Type B pancreatic cell (in vitro differentiated cells): ENCODE measurements at regions not wholly inside any gene's neighbourhood (a gene's known extent, or its start where the extent isn't known, plus 50 kb on each side); places are given as distances from the start of the nearest gene placed in this dataset.

Source experiments
- DNase-seq: peaks from one replicate; pipeline ENCODE4 v3.0.0; 2021; ENCODE audit warnings: mixed read lengths; ENCODE audit not compliant: unreplicated experiment; ENCODE audit errors: extremely low spot score
- H3K27ac Mint-ChIP-seq: 2 replicates; pipeline ENCODE4 v1.8.0; 2021; ENCODE audit warnings: mild to moderate bottlenecking, mixed read lengths
- H3K27me3 Mint-ChIP-seq: 2 replicates; pipeline ENCODE4 v1.8.0; 2021; ENCODE audit warnings: mixed read lengths
- H3K36me3 Mint-ChIP-seq: 2 replicates; pipeline ENCODE4 v1.8.0; 2021; ENCODE audit warnings: mixed read lengths
- H3K4me1 Mint-ChIP-seq: one replicate; pipeline ENCODE4 v1.8.0; 2021; ENCODE audit warnings: mixed read lengths; ENCODE audit not compliant: unreplicated experiment
- H3K4me3 Mint-ChIP-seq: 2 replicates; pipeline ENCODE4 v1.8.0; 2021; ENCODE audit warnings: mild to moderate bottlenecking, mixed read lengths
- H3K9me3 Mint-ChIP-seq: 2 replicates; pipeline ENCODE4 v1.8.0; 2021; ENCODE audit warnings: mixed read lengths
- TF ChIP-seq, protein P1 (sequence below): fragments of 200-600 bp; sonication (generic); conservative IDR thresholded peaks from 2 replicates; pipeline ENCODE4 v1.5.0; 2021; ENCODE audit warnings: antibody characterized with exemption, mild to moderate bottlenecking

GRCh38 chr5:166412191-166412590 lies 1879.3 kb upstream of the WWC1 start:
- no peak for DNase-seq

DNA sequence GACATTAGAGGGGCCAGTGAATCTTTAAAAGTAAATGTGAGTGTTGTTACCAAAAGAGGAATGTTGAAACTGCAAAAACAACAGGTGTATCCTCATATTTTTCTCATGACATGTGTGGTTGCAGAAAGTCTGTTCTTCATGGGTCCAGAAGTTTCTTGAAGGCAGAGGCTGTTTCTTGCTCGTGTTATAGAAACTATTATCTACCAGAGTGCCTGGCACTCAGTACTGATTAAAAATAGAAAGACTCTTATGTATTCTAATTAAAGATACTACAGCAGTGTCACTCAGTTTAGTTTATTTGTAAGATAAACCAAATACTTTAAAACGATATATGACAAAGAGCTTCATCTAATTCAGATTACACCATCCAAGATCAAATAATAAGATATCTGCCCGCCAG lies 1864.2 kb upstream of the WWC1 start:
- H3K27me3 Mint-ChIP-seq, result peaks cover 4% of the 10 kb centered on the region
- peaks cover 15% of the 10 kb centered on the region for H3K9me3 Mint-ChIP-seq
- no peak overlapping the region for H3K4me3 Mint-ChIP-seq
- TF ChIP-seq, protein P1, sequence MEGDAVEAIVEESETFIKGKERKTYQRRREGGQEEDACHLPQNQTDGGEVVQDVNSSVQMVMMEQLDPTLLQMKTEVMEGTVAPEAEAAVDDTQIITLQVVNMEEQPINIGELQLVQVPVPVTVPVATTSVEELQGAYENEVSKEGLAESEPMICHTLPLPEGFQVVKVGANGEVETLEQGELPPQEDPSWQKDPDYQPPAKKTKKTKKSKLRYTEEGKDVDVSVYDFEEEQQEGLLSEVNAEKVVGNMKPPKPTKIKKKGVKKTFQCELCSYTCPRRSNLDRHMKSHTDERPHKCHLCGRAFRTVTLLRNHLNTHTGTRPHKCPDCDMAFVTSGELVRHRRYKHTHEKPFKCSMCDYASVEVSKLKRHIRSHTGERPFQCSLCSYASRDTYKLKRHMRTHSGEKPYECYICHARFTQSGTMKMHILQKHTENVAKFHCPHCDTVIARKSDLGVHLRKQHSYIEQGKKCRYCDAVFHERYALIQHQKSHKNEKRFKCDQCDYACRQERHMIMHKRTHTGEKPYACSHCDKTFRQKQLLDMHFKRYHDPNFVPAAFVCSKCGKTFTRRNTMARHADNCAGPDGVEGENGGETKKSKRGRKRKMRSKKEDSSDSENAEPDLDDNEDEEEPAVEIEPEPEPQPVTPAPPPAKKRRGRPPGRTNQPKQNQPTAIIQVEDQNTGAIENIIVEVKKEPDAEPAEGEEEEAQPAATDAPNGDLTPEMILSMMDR, result no peak
- no peak overlapping the region for H3K27ac Mint-ChIP-seq
- H3K4me1 Mint-ChIP-seq, result peaks cover 12% of the 10 kb centered on the region
- DNase-seq, result no peak
- no peaks in the 10 kb centered on the region for H3K36me3 Mint-ChIP-seq

More at GRCh38 chr5:166412191-166412590, 1879.3 kb upstream of the WWC1 start:
- no peaks in the 10 kb centered on the region for H3K4me1 Mint-ChIP-seq
- no peaks in the 10 kb centered on the region for H3K9me3 Mint-ChIP-seq
- TF ChIP-seq, protein P1, result no peak
- H3K36me3 Mint-ChIP-seq, result no peaks in the 10 kb centered on the region
- no peaks in the 10 kb centered on the region for H3K27me3 Mint-ChIP-seq
- no peak overlapping the region for H3K4me3 Mint-ChIP-seq
- H3K27ac Mint-ChIP-seq, result no peak overlapping the region

- Mint-ChIP-seq H3K4me1 (peaks cover 12% of the 10 kb centered on the region), H3K27me3 (peaks cover 4% of the 10 kb centered on the region), H3K4me3 (no peak overlapping the region), H3K36me3 (no peaks in the 10 kb centered on the region), H3K9me3 (peaks cover 15% of the 10 kb centered on the region), H3K27ac (no peak overlapping the region)
- no peak for DNase-seq
- TF ChIP-seq, protein P1, result no peak
Observed at GRCh38 chr5:166428264-166428803, 1863.1 kb upstream of the WWC1 start.

DNA sequence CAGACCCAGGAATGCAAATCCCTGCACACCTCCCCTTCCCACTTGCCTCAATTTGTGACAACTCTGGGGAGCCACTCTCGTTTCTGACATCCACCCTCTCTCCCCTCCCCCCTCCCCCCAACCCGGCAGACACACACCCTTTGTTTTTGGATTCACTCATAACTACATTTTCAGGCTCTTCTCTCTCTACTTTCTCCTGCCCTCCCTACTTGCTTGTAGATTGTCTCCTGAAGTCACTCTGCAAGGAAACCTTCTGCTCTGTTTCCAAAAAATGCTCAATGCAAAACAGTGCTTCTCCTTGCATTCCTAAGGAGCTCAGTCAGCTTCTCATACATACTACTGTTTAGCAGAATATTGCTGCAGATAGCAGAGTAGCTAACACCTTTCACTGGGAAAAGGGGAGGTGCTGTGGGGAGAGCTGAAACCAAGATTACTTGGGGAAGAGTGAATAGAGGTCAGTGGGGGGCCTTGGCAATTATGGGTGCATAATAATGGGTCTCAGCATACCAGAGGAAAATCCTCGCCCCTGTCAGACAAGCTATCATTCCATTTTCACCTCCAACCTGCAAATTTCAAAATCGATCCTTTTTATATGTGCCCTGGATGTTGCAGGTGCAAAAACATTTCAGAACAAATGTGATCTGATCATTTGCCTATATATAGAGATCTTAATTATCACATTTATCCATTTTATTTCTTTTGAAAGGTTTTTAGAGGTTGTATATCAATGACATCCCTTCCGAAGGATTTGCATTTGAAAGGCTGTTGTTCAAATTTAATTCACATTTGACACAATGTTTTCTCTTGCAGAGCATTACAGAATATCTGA lies 1860.7 kb upstream of the WWC1 start:
- no peak for DNase-seq
- Mint-ChIP-seq H3K27ac (no peak overlapping the region), H3K27me3 (peaks cover 4% of the 10 kb centered on the region), H3K36me3 (no peaks in the 10 kb centered on the region), H3K9me3 (peaks cover 15% of the 10 kb centered on the region), H3K4me3 (no peak overlapping the region), H3K4me1 (peaks cover 12% of the 10 kb centered on the region)
- TF ChIP-seq, protein P1, result no peak

GRCh38 chr5:166431456-166431855 lies 1860.0 kb upstream of the WWC1 start:
- Mint-ChIP-seq H3K4me1 (peaks cover 12% of the 10 kb centered on the region), H3K4me3 (no peak overlapping the region), H3K36me3 (no peaks in the 10 kb centered on the region), H3K9me3 (peaks cover 14% of the 10 kb centered on the region), H3K27ac (no peak overlapping the region), H3K27me3 (peaks cover 4% of the 10 kb centered on the region)
- TF ChIP-seq, protein P1, result no peak
- DNase-seq, result no peak
